NCI-H1417 treated with DMSO at 0.1 percent for 48 hours (cell line): ENCODE measurements at regions not wholly inside any gene's neighbourhood (a gene's known extent, or its start where the extent isn't known, plus 50 kb on each side); places are given as distances from the start of the nearest gene placed in this dataset.
"Not testable (repeated sequence)": the region's sequence is repeated elsewhere in the genome, so short reads cannot be mapped to it uniquely, and the experiment has no call there.

Experiments
- DNase-seq: peaks from one replicate; lab custom pipeline; 2025; lab: John Stamatoyannopoulos, UW

GRCh38 chr6:122268394-122268793, 131.1 kb upstream of the HSF2 start:
- no peak for DNase-seq

GRCh38 chr6:122276637-122277036, 122.8 kb upstream of the HSF2 start:
- no peak for DNase-seq

GRCh38 chr6:122280105-122281021, 119.1 kb upstream of the HSF2 start:
- DNase-seq: not testable (repeated sequence)

DNA sequence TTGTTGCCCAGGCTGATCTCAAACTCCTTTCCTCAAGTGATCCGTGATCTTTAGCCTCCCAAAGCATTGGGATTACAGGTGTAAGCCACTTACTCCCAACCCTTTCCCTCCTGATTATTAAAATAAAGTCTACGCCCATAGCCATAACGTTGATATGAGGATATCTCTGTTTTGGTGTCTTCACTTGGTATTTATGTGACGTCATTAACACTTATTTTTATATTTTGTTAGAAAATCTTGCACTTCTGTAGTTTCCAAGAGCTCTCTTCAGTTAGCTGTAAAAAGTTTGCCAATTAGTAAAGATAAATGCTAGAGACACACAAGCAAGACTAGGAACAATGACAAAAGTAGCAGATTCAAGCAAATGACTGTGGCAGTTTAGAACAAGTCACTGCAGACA, 115.6 kb upstream of the HSF2 start:
- no peak for DNase-seq

DNA sequence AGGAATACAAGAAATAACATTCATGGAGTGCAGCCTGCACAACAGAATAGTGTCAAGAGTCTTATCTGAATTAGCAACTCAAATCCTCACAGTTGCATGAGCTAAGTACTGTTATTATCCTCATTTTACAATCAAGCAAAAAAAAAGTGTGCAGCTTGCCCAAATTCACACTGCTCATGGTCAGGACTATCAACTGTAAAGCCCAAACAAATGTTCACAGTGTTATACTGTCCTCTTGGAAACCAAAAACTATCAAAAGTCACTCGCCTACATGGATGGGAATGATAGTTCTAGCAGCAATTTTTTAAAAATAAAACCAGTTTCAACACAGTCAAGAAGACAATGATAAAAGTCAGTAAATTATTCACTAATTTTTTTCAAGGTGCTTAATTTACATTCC, 114.6 kb upstream of the HSF2 start:
- no peak for DNase-seq

GRCh38 chr6:122285292-122285913, 114.0 kb upstream of the HSF2 start:
- DNase-seq: no peak

GRCh38 chr6:122286512-122286911, 112.9 kb upstream of the HSF2 start:
- no peak for DNase-seq

GRCh38 chr6:122289762-122290539, 109.5 kb upstream of the HSF2 start:
- DNase-seq: no peak

DNA sequence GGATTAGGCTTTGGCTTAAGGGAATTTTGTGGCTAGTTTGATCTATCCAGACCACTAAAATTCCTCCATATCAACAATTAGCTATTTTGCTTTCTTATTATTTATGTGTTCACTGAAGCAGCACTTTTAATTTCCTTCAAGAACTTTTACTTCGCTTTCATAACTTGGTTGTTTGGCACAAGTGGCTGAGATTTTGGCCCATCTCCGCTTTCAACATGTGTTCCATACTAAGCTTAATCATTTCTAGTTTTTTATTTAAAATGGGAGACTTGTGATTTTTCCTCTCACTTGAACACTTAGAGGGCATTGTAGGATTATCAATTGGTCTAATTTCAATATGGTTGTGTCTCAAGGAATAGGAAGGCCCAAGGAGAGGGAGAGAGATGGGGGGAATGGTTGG, 102.4 kb upstream of the HSF2 start:
- no peak for DNase-seq

GRCh38 chr6:122302067-122302466, 97.4 kb upstream of the HSF2 start:
- DNase-seq: no peak

DNA sequence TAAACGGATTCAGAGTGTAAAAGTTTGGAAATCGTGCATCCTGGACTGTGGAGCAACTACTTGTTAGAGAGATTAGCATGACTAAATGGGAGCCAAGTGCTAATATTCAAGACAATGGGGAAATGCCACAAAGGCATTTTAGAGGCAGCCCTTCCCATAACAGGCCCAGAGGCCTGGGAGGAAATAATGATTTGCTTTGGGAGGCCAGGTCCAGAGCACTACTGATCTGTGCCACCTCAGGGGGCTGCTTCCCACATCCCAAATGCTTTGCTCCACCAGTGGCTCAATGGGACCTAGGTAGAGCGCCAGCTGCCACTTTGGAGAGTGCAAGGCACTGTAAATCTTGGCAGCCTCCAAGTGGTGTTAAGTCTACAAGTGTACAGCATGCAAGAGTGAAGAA, 91.9 kb upstream of the HSF2 start:
- DNase-seq: no peak

DNA sequence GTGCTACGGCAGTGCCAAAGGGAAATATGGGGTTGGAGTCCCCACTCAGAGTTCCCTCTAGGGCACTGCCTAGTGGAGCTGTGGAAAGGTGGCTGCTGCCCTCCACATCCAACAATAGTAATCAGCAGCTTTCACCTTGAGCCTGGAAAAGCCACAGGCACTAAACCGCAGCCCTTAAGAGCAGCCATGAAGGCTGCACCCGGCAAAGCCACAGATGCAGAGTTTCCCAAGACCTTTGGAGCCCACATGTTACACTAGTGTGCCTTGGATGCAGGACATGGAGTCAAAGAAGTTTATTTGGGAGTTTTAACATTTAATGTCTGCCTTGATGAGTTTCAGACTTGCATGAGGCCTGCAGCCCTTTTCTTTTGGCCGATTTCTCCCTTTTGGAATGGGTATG, 91.4 kb upstream of the HSF2 start:
- no peak for DNase-seq

- no peak for DNase-seq
Observed at GRCh38 chr6:122315842-122316241, 83.6 kb upstream of the HSF2 start.

GRCh38 chr6:122322824-122323223, 76.6 kb upstream of the HSF2 start:
- DNase-seq: no peak

DNA sequence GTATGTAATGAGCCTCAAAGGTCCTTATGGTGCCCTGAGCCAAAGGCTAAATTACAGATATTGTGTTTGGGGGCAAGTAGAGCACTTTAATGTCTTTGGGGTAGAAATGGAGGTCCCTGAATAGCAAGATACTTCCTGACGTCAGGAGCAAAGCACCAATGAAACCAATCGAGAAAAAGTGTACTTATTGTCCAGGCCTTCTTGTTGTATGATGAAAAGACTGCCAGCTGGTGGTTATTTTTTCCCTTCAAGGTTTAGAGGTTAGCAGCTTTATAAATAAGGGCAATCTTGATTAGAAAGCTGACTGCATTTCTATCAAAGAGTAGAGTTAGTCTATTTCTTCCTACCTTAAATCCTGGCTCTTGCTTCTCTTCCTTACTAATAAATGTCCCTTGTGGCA, 76.1 kb upstream of the HSF2 start:
- DNase-seq: no peak

GRCh38 chr6:122330315-122330714, 69.1 kb upstream of the HSF2 start:
- no peak for DNase-seq

- DNase-seq: no peak
Observed at GRCh38 chr6:122337645-122338044, 61.8 kb upstream of the HSF2 start.

DNA sequence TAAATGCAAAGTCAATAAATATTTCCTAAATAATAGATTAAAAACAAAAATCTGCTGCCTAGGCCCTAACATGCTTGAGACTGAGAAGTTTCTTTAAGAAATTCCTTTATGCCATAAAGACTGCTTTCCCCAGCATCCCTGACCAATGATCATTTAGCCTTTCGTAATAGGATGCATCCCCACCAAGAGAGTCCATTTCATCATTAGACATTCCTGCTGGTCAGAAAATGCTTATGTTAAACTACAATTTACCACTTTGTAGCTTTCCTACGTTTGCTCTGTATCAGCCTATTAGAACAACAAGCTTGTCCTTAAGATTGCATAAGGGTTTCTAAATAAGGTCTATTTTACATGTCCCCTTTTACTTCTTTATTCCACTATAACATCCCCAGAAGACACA, 59.8 kb upstream of the HSF2 start:
- DNase-seq: no peak

DNA sequence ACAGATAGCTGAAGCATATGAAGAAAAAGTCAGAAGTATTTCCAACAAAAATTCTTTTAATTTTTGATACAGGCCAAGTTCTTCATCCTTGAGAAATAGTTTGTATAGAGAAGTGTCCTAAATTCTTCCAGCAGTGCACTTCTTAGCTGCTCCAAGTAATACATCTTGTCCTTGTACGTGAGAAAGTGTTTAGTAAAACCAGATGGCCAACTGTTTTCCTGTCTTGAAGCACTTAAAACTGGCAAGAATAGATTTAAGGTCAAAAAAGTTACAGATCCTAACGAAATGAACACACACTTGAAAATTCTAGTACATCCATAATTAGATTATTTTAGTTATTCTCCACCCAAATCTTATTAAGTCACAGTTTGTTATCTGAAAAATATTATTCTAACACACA, 52.2 kb upstream of the HSF2 start:
- DNase-seq: no peak

DNA sequence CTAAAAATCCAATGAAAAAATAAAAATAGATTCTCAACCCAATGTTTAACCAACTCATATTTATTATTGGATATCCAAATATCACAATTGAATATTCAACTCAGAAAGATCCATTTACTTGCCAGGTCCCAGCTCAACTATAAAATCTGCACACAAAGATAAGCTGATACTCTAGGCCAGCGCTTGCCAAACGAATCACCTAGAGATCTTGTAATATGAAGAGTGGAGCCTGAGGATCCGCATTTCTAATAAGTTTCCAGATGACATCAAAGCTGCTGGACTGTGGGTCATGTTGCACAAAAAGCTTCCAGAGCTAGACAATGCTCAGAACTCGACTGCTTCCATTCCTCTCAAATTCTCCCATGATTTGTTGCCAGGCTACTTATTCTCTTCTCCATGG, 51.7 kb upstream of the HSF2 start:
- no peak for DNase-seq
